ENCODE measurements at regions not wholly inside any gene's neighbourhood (a gene's known extent, or its start where the extent isn't known, plus 50 kb on each side); places are given as distances from the start of the nearest gene placed in this dataset.

GRCh38 chr2:116754381-116755101 lies 1060.0 kb upstream of the DDX18 start:
- Histone ChIP-seq H3K27ac (replicated peaks) (no peak overlapping the region), H3K9me3 (replicated peaks) (no peaks in the 10 kb centered on the region), H3K4me1 (no peaks in the 10 kb centered on the region), H3K36me3 (no peaks in the 10 kb centered on the region), H3K4me3 (no peak overlapping the region), H3K27me3 (ENCODE audit: low read depth) (no peaks in the 10 kb centered on the region)
- DNase-seq = no peak
- intact Hi-C loops (cut with micrococcal nuclease) = no loop called here
- TF ChIP-seq, protein P1, sequence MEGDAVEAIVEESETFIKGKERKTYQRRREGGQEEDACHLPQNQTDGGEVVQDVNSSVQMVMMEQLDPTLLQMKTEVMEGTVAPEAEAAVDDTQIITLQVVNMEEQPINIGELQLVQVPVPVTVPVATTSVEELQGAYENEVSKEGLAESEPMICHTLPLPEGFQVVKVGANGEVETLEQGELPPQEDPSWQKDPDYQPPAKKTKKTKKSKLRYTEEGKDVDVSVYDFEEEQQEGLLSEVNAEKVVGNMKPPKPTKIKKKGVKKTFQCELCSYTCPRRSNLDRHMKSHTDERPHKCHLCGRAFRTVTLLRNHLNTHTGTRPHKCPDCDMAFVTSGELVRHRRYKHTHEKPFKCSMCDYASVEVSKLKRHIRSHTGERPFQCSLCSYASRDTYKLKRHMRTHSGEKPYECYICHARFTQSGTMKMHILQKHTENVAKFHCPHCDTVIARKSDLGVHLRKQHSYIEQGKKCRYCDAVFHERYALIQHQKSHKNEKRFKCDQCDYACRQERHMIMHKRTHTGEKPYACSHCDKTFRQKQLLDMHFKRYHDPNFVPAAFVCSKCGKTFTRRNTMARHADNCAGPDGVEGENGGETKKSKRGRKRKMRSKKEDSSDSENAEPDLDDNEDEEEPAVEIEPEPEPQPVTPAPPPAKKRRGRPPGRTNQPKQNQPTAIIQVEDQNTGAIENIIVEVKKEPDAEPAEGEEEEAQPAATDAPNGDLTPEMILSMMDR (IDR thresholded peaks at IDR 0.05; ENCODE audit: borderline replicate concordance) = no peak

GRCh38 chr2:116761864-116762263 lies 1052.6 kb upstream of the DDX18 start:
- TF ChIP-seq, protein P1 (IDR thresholded peaks at IDR 0.05; ENCODE audit: borderline replicate concordance) = no peak
- intact Hi-C loops (cut with micrococcal nuclease) = no loop called here
- DNase-seq = no peak
- Histone ChIP-seq H3K27ac (replicated peaks) (no peak overlapping the region), H3K27me3 (ENCODE audit: low read depth) (no peaks in the 10 kb centered on the region), H3K36me3 (no peaks in the 10 kb centered on the region), H3K4me1 (no peaks in the 10 kb centered on the region), H3K4me3 (no peak overlapping the region), H3K9me3 (replicated peaks) (peaks cover 5% of the 10 kb centered on the region)

GRCh38 chr2:116769514-116769913 lies 1045.0 kb upstream of the DDX18 start:
- no peak for DNase-seq
- Histone ChIP-seq H3K4me3 (no peak overlapping the region), H3K27ac (replicated peaks) (no peak overlapping the region), H3K9me3 (replicated peaks) (peaks cover 7% of the 10 kb centered on the region), H3K36me3 (no peaks in the 10 kb centered on the region), H3K4me1 (no peaks in the 10 kb centered on the region), H3K27me3 (ENCODE audit: low read depth) (no peaks in the 10 kb centered on the region)
- intact Hi-C loops (cut with micrococcal nuclease) = no loop called here
- TF ChIP-seq, protein P1 (IDR thresholded peaks at IDR 0.05; ENCODE audit: borderline replicate concordance) = no peak

DNA sequence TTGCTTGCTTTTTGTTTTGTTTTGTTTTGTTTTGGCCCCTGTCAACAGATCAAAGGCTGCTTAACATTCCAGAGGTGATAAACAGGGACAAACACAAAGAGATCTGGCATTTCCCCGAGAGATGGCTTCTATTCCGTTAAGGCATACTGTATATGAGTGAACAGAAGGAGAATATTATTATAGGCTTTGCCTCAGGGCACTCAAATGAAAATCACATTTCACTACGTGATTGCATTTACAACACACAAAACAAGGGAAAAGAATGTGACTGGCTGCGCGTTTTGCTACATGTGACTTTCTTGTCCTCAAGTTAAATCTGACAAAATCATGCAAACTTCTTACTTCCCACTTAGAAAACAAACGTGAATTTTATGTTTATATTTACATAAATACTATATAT lies 1037.9 kb upstream of the DDX18 start:
- TF ChIP-seq, protein P1 (IDR thresholded peaks at IDR 0.05; ENCODE audit: borderline replicate concordance) = no peak
- H3K4me3 ChIP-seq = no peak overlapping the region
- peaks cover 17% of the 10 kb centered on the region for H3K9me3 ChIP-seq (replicated peaks)
- H3K27ac ChIP-seq (replicated peaks) = no peak overlapping the region
- DNase-seq = no peak
- no peaks in the 10 kb centered on the region for H3K4me1 ChIP-seq
- no peaks in the 10 kb centered on the region for H3K27me3 ChIP-seq (ENCODE audit: low read depth)
- intact Hi-C loops (cut with micrococcal nuclease) = no loop called here
- no peaks in the 10 kb centered on the region for H3K36me3 ChIP-seq

DNA sequence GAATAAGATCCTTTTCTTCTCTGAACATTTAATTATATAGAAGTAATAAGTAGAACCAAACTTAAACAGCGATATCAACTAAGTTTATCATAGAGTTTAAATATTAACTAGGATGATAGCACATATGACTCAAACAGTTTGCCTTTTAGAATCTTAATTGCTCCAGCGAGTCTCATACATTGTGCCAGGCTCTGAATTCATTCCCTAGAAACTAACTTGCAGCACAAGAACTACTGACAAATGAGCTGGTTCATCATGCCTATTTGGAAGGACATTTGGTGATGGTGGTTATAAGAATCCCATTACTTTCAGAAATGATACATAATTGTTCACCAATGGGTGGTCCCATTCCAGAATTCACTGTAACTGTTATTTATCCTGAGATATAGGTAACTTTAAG lies 1026.6 kb upstream of the DDX18 start:
- Histone ChIP-seq H3K4me1 (no peaks in the 10 kb centered on the region), H3K27me3 (ENCODE audit: low read depth) (no peaks in the 10 kb centered on the region), H3K4me3 (no peak overlapping the region), H3K27ac (replicated peaks) (no peak overlapping the region), H3K36me3 (no peaks in the 10 kb centered on the region), H3K9me3 (replicated peaks) (no peaks in the 10 kb centered on the region)
- intact Hi-C loops (cut with micrococcal nuclease) = no loop called here
- TF ChIP-seq, protein P1 (IDR thresholded peaks at IDR 0.05; ENCODE audit: borderline replicate concordance) = no peak
- no peak for DNase-seq

Data from left ventricle myocardium inferior (tissue), 1 donor.